HepG2 (cell line): ENCODE measurements at regions not wholly inside any gene's neighbourhood (a gene's known extent, or its start where the extent isn't known, plus 50 kb on each side); places are given as distances from the start of the nearest gene placed in this dataset.

ENCODE experiments used
- ATAC-seq: fragments of 200-7000 bp; cut with Tn5 transposase; 3 replicates; pipeline ENCODE4 v1.9.1; 2020; ENCODE audit warnings: mild to moderate bottlenecking, moderate library complexity
- BruUV-seq: library from RNA; stranded (reverse); fragments of 400-500 nt; replicated peaks from 2 replicates; lab custom pipeline; 2021; lab: Mats Ljungman, UMichigan
- CTCF ChIA-PET: fragments of 300-600 bp; formaldehyde crosslinking; extraction: SDS; loops from one replicate; lab custom pipeline; 2021; ENCODE audit warnings: low total read pairs, inconsistent platforms, low intra/inter-chr PET ratio; lab: Yijun Ruan, JAX
- POLR2A ChIA-PET: fragments of 350-600 bp; sonication (Branson Sonifier 250); formaldehyde crosslinking; loops from one replicate; lab custom pipeline; 2020; ENCODE audit warnings: antibody characterized with exemption, inconsistent platforms; lab: Yijun Ruan, JAX
- DNase-seq: peaks from one replicate; pipeline ENCODE4 v3.0.0-alpha.2; 2015; ENCODE audit warnings: low spot score
- FAIRE-seq: peaks from 3 replicates; lab custom pipeline; 2011; peaks lifted over from hg19 to GRCh38; lab: Jason Lieb, UNC
- H2AFZ ChIP-seq: one replicate; pipeline ENCODE4 v1.6.1; 2011; ENCODE audit warnings: low read length, inconsistent platforms
- H3K27ac ChIP-seq: fragments of 300-600 bp; 3 replicates; pipeline ENCODE4 v1.8.0; 2011; ENCODE audit warnings: mixed run types, mild to moderate bottlenecking, mixed read lengths, low read length, inconsistent platforms; ENCODE audit not compliant: insufficient read depth; ENCODE audit errors: extremely low read length
- H3K27me3 ChIP-seq, 2 experiments: fragments of 200-600 bp in 1 of 2; 2 replicates in 1 of 2; 3 replicates in 1 of 2; pipeline versions ENCODE4 v1.6.0 to v1.8.0; 2011; ENCODE audit warnings: low read length in 2 of 2, mild to moderate bottlenecking in 2 of 2, moderate library complexity in 2 of 2, inconsistent platforms in 1 of 2; ENCODE audit not compliant: insufficient read depth in 2 of 2, control insufficient read depth in 1 of 2
- H3K36me3 ChIP-seq, 2 experiments: fragments of 200-600 bp in 1 of 2; replicated peaks in 1 of 2; 2 replicates in 1 of 2; 3 replicates in 1 of 2; pipeline versions ENCODE4 v1.5.1 to v1.8.0; 2011; ENCODE audit warnings: low read length in 2 of 2, inconsistent platforms in 1 of 2; ENCODE audit not compliant: insufficient read depth in 2 of 2, control insufficient read depth in 1 of 2
- H3K4me1 ChIP-seq: 2 replicates; pipeline ENCODE4 v1.5.1; 2012; ENCODE audit warnings: low read length, inconsistent platforms; ENCODE audit not compliant: insufficient read depth
- H3K4me2 ChIP-seq: 2 replicates; pipeline ENCODE4 v1.6.0; 2011; ENCODE audit warnings: low read depth, low read length, inconsistent platforms
- H3K4me3 ChIP-seq, 3 experiments: fragments of 200-600 bp in 1 of 3; sonication (generic), shearing (Covaris generic) in 1 of 3; replicated peaks in 1 of 3; 2 replicates each; pipeline ENCODE4 v1.5.1; 2011 to 2016; ENCODE audit warnings: low read length in 3 of 3, inconsistent platforms in 2 of 3, low read depth in 2 of 3, mild to moderate bottlenecking in 2 of 3, control low read depth in 1 of 3, mixed read lengths in 1 of 3; ENCODE audit not compliant: insufficient read depth in 1 of 3
- H3K79me2 ChIP-seq: one replicate; pipeline ENCODE4 v1.6.1; 2011; ENCODE audit warnings: low read length, inconsistent platforms; ENCODE audit not compliant: insufficient read depth
- H3K9ac ChIP-seq: 2 replicates; pipeline ENCODE4 v1.6.0; 2011; ENCODE audit warnings: mild to moderate bottlenecking, low read depth, low read length, inconsistent platforms; ENCODE audit not compliant: insufficient read depth
- H3K9me3 ChIP-seq: 2 replicates; pipeline ENCODE4 v1.5.1; 2012; ENCODE audit warnings: mild to moderate bottlenecking, low read length
- H4K20me1 ChIP-seq: 2 replicates; pipeline ENCODE4 v1.6.0; 2011; ENCODE audit warnings: inconsistent platforms, mild to moderate bottlenecking, low read length, moderate library complexity; ENCODE audit not compliant: insufficient read depth
- CEBPG ChIP-seq: IDR thresholded peaks from 2 replicates; pipeline ENCODE4 v1.6.1; 2016
- CREB3 ChIP-seq: sonication (generic); formaldehyde crosslinking; IDR thresholded peaks from 2 replicates; pipeline ENCODE4 v1.5.0; 2020; ENCODE audit warnings: missing genetic modification reagents
- CSRNP1 ChIP-seq: sonication (generic); formaldehyde crosslinking; IDR thresholded peaks from 2 replicates; pipeline ENCODE4 v1.8.1; 2023; ENCODE audit warnings: mild to moderate bottlenecking, missing genetic modification reagents
- PITX1 ChIP-seq: sonication (generic); formaldehyde crosslinking; IDR thresholded peaks from 2 replicates; pipeline ENCODE4 v1.5.1; 2020; ENCODE audit warnings: mild to moderate bottlenecking, missing genetic modification reagents
- STAT6 ChIP-seq: sonication (generic); formaldehyde crosslinking; IDR thresholded peaks from 2 replicates; pipeline ENCODE4 v1.4.0; 2020; ENCODE audit warnings: missing genetic modification reagents, mild to moderate bottlenecking, borderline replicate concordance
- TOPORS ChIP-seq: sonication (generic); formaldehyde crosslinking; IDR thresholded peaks from 2 replicates; pipeline ENCODE4 v1.8.0; 2023; ENCODE audit warnings: mild to moderate bottlenecking, missing genetic modification reagents
- XRCC5 ChIP-seq: fragments of 200-400 bp; formaldehyde crosslinking; optimal IDR thresholded peaks from 2 replicates; pipeline ENCODE3; 2017; ENCODE audit warnings: mild to moderate bottlenecking, low read length
- ZNF354B ChIP-seq: sonication (generic); formaldehyde crosslinking; IDR thresholded peaks from 2 replicates; pipeline ENCODE4 v1.8.0; 2022; ENCODE audit warnings: mild to moderate bottlenecking, missing genetic modification reagents
- ZNF496 ChIP-seq: sonication (generic); formaldehyde crosslinking; IDR thresholded peaks from 2 replicates; pipeline ENCODE4 v1.8.1; 2023; ENCODE audit warnings: mild to moderate bottlenecking, moderate library complexity, missing genetic modification reagents; ENCODE audit not compliant: insufficient replicate concordance
- ZNF800 ChIP-seq: sonication (generic); formaldehyde crosslinking; IDR thresholded peaks from 2 replicates; pipeline ENCODE4 v1.4.0; 2020; ENCODE audit warnings: missing genetic modification reagents
- WGBS: methylation state at CpG from one replicate; pipeline ENCODE4 v1.1.6; 2017; ENCODE audit warnings: low lambda C conversion rate; 5-methylcytosine and 5-hydroxymethylcytosine counted together
- in situ Hi-C: cut with HindIII; loops from 2 replicates; pipeline ENCODE4 v1.10.0; 2017; ENCODE audit warnings: low pct_unique_long_range_greater_than_20kb; ENCODE audit not compliant: extremely low pct_ligation_motif_present
- intact Hi-C: fragments of 100-400 bp; cut with micrococcal nuclease; formaldehyde crosslinking; loops from one replicate; pipeline ENCODE4 v1.10.0; 2022; ENCODE audit not compliant: unreplicated experiment

GRCh38 chr3:74027121-74027520 is 402.4 kb upstream of the PDZRN3 start:
- no peak overlapping the region for H2AFZ ChIP-seq
- no TSS peak for BruUV-seq
- CTCF ChIA-PET: no interaction called here
- no peak for TF ChIP-seq ZNF496
- TF ChIP-seq, all 625 proteins: peak for 0
- intact Hi-C loops (no loop called here), in situ Hi-C loops (no loop called here)
- Histone ChIP-seq H3K27ac (no peak overlapping the region), H3K4me3 (no peak overlapping the region), H4K20me1 (no peaks in the 10 kb centered on the region), H3K4me1 (no peaks in the 10 kb centered on the region), H3K9me3 (no peaks in the 10 kb centered on the region), H3K36me3 (no peaks in the 10 kb centered on the region), H3K79me2 (no peaks in the 10 kb centered on the region), H3K4me2 (no peak overlapping the region), H3K27me3 (no peaks in the 10 kb centered on the region), H3K9ac (no peak overlapping the region)
- no peak for FAIRE-seq
- 0% methylated on average over 7 of the region's 7 CpGs for WGBS
- POLR2A ChIA-PET: no interaction called here
- DNase-seq: peak; percentile 1
- ATAC-seq: no peak; the same call in 2 of the 3 replicates

- H3K79me2 ChIP-seq: no peaks in the 10 kb centered on the region
- CTCF ChIA-PET: no interaction called here
- ATAC-seq: no peak
- H3K9me3 ChIP-seq: no peaks in the 10 kb centered on the region
- in situ Hi-C loops (no loop called here), intact Hi-C loops (no loop called here)
- H3K36me3 ChIP-seq: no peaks in the 10 kb centered on the region
- no peak overlapping the region for H3K4me3 ChIP-seq
- H3K27me3 ChIP-seq: no peaks in the 10 kb centered on the region
- H4K20me1 ChIP-seq: no peaks in the 10 kb centered on the region
- H3K4me2 ChIP-seq: no peak overlapping the region
- POLR2A ChIA-PET: no interaction called here
- H3K9ac ChIP-seq: no peak overlapping the region
- FAIRE-seq: no peak
- H3K4me1 ChIP-seq: no peaks in the 10 kb centered on the region
- 2% methylated on average over 2 of the region's 2 CpGs for WGBS
- DNase-seq: no peak
- no peak overlapping the region for H3K27ac ChIP-seq
- no peak overlapping the region for H2AFZ ChIP-seq
- no TSS peak for BruUV-seq
- no peak for TF ChIP-seq STAT6 (CRISPR knock-in tag)
- TF ChIP-seq CSRNP1 (CRISPR knock-in tag): no peak
- TF ChIP-seq XRCC5: no peak
- TF ChIP-seq ZNF354B: no peak
- TF ChIP-seq PITX1 (CRISPR knock-in tag): no peak
- no peak for TF ChIP-seq ZNF800 (CRISPR knock-in tag)
- no peak for TF ChIP-seq CEBPG (CRISPR knock-in tag)
- TF ChIP-seq CREB3 (CRISPR knock-in tag): no peak
- TF ChIP-seq TOPORS: no peak
Measured at GRCh38 chr3:74023395-74023794, 398.7 kb upstream of the PDZRN3 start.
